Activated CD8-positive, alpha-beta T cell treated with anti-CD3 and anti-CD28 coated beads for 36 hours (primary cell): ENCODE measurements at regions not wholly inside any gene's neighbourhood (a gene's known extent, or its start where the extent isn't known, plus 50 kb on each side); places are given as distances from the start of the nearest gene placed in this dataset.

ENCODE experiments used
- ATAC-seq: fragments of 200-7000 bp; cut with Tn5 transposase; one replicate; pipeline ENCODE4 v1.10.0; 2021; ENCODE audit warnings: mild to moderate bottlenecking, moderate library complexity
- CTCF ChIA-PET: fragments of 350-600 bp; sonication (Branson Sonifier 250); formaldehyde crosslinking; loops from one replicate; lab custom pipeline; 2021; ENCODE audit warnings: antibody characterized with exemption; lab: Charles Lee
- POLR2A ChIA-PET: fragments of 350-600 bp; sonication (Branson Sonifier 250); formaldehyde crosslinking; loops from one replicate; lab custom pipeline; 2021; ENCODE audit warnings: antibody characterized with exemption; lab: Charles Lee
- DNase-seq: peaks from one replicate; pipeline ENCODE4 v3.0.0-alpha.2; 2020
- H3K27ac Mint-ChIP-seq: one replicate; pipeline ENCODE4 v1.8.0; 2021; ENCODE audit warnings: mild to moderate bottlenecking, mixed read lengths
- H3K27me3 Mint-ChIP-seq: one replicate; pipeline ENCODE4 v1.8.0; 2021; ENCODE audit warnings: mixed read lengths
- H3K36me3 Mint-ChIP-seq: one replicate; pipeline ENCODE4 v1.8.0; 2021; ENCODE audit warnings: low read depth, mixed read lengths
- H3K4me1 Mint-ChIP-seq: one replicate; pipeline ENCODE4 v1.8.0; 2021; ENCODE audit warnings: low read depth, mixed read lengths
- H3K4me3 Mint-ChIP-seq: one replicate; pipeline ENCODE4 v1.8.0; 2021; ENCODE audit warnings: mild to moderate bottlenecking, moderate library complexity, mixed read lengths
- H3K9me3 Mint-ChIP-seq: one replicate; pipeline ENCODE4 v1.8.0; 2021; ENCODE audit warnings: mixed read lengths
- CTCF ChIP-seq: fragments of 200-600 bp; IDR thresholded peaks from one replicate; pipeline ENCODE4 v1.8.0; 2022; ENCODE audit warnings: antibody characterized with exemption, mild to moderate bottlenecking
- intact Hi-C: fragments of 100-400 bp; cut with micrococcal nuclease; formaldehyde crosslinking; loops from one replicate; pipeline ENCODE4 v1.10.0; 2022

DNA sequence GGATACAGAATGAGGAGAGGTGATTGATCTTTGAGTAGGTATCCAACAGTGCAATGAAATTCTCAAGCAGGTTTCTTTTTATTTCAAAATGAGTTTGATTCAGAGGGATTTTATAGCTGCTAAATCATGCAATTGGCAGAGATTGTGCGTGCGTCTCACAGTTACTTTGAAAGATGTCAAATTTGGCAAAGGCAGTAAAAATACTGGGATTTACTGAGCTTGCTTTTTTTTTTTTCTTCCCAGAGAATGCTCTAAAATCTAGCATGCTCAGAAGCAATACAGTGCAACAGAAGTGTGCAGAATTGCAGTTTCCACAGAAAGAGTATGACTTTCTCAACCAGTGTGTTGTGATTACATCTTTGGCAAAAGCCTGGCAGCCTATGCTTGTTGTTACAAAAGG is 410.7 kb upstream of the GOT2 start:
- POLR2A ChIA-PET = no interaction called here
- Mint-ChIP-seq H3K36me3 (no peaks in the 10 kb centered on the region), H3K27ac (no peak overlapping the region), H3K4me3 (no peak overlapping the region), H3K4me1 (no peaks in the 10 kb centered on the region), H3K27me3 (no peaks in the 10 kb centered on the region), H3K9me3 (no peaks in the 10 kb centered on the region)
- TF ChIP-seq CTCF = no peak
- no peak for ATAC-seq
- no peak for DNase-seq
- intact Hi-C loops = no loop called here
- CTCF ChIA-PET = no interaction called here

- CTCF ChIA-PET = no interaction called here
- H3K9me3 Mint-ChIP-seq = peaks cover 2% of the 10 kb centered on the region
- intact Hi-C loops = no loop called here
- no peak overlapping the region for H3K4me3 Mint-ChIP-seq
- H3K4me1 Mint-ChIP-seq = no peaks in the 10 kb centered on the region
- DNase-seq = no peak
- TF ChIP-seq CTCF = no peak
- no peak overlapping the region for H3K27ac Mint-ChIP-seq
- ATAC-seq = no peak
- no peaks in the 10 kb centered on the region for H3K27me3 Mint-ChIP-seq
- POLR2A ChIA-PET = no interaction called here
- no peaks in the 10 kb centered on the region for H3K36me3 Mint-ChIP-seq
These were observed 410.2 kb upstream of the GOT2 start for GRCh38 chr16:59144326-59144725.

GRCh38 chr16:59126486-59126885 is 392.4 kb upstream of the GOT2 start:
- ChIA-PET POLR2A (no interaction called here), CTCF (no interaction called here)
- ATAC-seq (no peak), DNase-seq (no peak)
- no peak for TF ChIP-seq CTCF
- intact Hi-C loops = no loop called here
- H3K4me1 Mint-ChIP-seq = no peaks in the 10 kb centered on the region
- H3K27ac Mint-ChIP-seq = no peak overlapping the region
- H3K36me3 Mint-ChIP-seq = no peaks in the 10 kb centered on the region
- no peaks in the 10 kb centered on the region for H3K9me3 Mint-ChIP-seq
- H3K27me3 Mint-ChIP-seq = no peaks in the 10 kb centered on the region
- H3K4me3 Mint-ChIP-seq = no peak overlapping the region

GRCh38 chr16:59124056-59124455 is 389.9 kb upstream of the GOT2 start:
- ChIA-PET CTCF (no interaction called here), POLR2A (interaction anchor here (0.7 kb wide), 1 partner anchor 90 kb away, joined by 3 read pairs; no protein-coding TSS in a partner anchor)
- no peak for ATAC-seq

DNA sequence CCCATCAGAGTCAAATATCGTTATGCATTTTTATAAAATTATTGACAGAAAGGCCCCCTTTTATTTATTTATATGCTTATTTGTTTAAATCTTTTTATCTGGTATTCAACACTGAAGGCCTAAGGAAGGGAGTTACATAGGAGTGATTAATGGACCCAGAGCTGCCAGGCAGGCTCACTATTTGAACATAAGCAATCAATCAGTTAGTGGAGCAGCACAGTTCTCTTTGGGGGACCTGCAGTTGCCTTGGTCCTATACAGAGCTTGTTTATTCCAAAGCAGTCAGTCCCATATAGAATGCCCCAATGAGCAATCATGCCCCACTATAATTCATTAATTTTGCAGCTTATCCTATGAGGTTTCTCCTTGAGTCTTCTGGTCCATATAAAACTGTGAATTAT is 389.4 kb upstream of the GOT2 start:
- DNase-seq = no peak
- no peaks in the 10 kb centered on the region for H3K36me3 Mint-ChIP-seq
- CTCF ChIA-PET = no interaction called here

More at GRCh38 chr16:59124056-59124455, 389.9 kb upstream of the GOT2 start:
- Mint-ChIP-seq H3K27ac (no peak overlapping the region), H3K36me3 (no peaks in the 10 kb centered on the region), H3K4me1 (no peaks in the 10 kb centered on the region), H3K9me3 (no peaks in the 10 kb centered on the region), H3K27me3 (no peaks in the 10 kb centered on the region), H3K4me3 (no peak overlapping the region)
- no peak for TF ChIP-seq CTCF
- DNase-seq = no peak
- intact Hi-C loops = no loop called here

More for the DNA sequence above, 389.4 kb upstream of the GOT2 start:
- TF ChIP-seq CTCF = no peak
- H3K4me1 Mint-ChIP-seq = no peaks in the 10 kb centered on the region
- H3K9me3 Mint-ChIP-seq = no peaks in the 10 kb centered on the region
- no peak for ATAC-seq
- no peaks in the 10 kb centered on the region for H3K27me3 Mint-ChIP-seq
- intact Hi-C loops = no loop called here
- H3K27ac Mint-ChIP-seq = no peak overlapping the region
- POLR2A ChIA-PET = interaction anchor here (0.7 kb wide), 1 partner anchor 89 kb away, joined by 3 read pairs; no protein-coding TSS in a partner anchor
- H3K4me3 Mint-ChIP-seq = no peak overlapping the region
